ENCODE measurements at regions not wholly inside any gene's neighbourhood (a gene's known extent, or its start where the extent isn't known, plus 50 kb on each side); places are given as distances from the start of the nearest gene placed in this dataset.

DNA sequence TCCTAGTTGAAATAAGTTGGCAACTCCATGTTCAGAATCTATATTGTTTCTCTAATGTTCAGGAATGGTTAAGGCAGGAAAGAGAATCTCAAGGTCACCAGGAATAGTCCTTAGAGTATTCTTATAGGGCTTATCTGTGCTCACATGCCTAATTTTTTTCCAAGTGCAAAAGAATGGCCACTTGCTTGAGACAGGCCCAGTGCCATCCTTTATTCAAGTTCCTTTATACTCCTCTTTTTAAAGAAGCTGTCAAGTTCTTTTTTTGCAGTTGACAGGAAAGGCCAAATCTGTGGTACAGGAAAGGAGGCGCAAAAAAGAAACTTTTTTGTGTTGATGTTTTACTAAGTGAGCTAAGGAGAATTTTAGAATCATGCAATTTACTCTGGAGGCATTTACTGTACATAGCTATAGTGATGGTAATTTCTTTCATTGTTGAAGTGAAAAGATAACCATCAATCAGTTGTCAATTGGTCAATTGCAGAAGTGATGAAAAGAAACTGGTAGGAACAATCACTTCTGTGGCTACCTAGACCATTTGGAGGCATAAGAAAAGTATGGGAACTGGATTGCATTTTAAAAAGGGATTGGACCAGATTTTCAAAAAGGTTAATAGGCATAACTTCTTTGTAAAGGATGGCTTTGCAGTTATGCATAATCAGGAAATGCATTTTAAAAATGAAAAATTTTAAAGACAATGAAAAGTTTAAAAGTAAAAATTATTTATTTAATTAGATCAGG, 102.5 kb upstream of the SOX2 start:
- TF ChIP-seq, protein P1, sequence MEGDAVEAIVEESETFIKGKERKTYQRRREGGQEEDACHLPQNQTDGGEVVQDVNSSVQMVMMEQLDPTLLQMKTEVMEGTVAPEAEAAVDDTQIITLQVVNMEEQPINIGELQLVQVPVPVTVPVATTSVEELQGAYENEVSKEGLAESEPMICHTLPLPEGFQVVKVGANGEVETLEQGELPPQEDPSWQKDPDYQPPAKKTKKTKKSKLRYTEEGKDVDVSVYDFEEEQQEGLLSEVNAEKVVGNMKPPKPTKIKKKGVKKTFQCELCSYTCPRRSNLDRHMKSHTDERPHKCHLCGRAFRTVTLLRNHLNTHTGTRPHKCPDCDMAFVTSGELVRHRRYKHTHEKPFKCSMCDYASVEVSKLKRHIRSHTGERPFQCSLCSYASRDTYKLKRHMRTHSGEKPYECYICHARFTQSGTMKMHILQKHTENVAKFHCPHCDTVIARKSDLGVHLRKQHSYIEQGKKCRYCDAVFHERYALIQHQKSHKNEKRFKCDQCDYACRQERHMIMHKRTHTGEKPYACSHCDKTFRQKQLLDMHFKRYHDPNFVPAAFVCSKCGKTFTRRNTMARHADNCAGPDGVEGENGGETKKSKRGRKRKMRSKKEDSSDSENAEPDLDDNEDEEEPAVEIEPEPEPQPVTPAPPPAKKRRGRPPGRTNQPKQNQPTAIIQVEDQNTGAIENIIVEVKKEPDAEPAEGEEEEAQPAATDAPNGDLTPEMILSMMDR (conservative IDR thresholded peaks at IDR 0.05; ENCODE audit: low read depth in 2 of 2), result no peak
- no peak for TF ChIP-seq POLR2AphosphoS5 (IDR thresholded peaks at IDR 0.05; ENCODE audit: low read depth)
- TF ChIP-seq JUNB (IDR thresholded peaks at IDR 0.05; ENCODE audit: unreplicated experiment), result no peak
- TF ChIP-seq EZH2 (IDR thresholded peaks at IDR 0.05; ENCODE audit: low read depth, unreplicated experiment), result no peak
- TF ChIP-seq EZH2phosphoT487 (IDR thresholded peaks at IDR 0.05; ENCODE audit: unreplicated experiment), result no peak
- no peak for TF ChIP-seq CREB1 (CRISPR knock-in tag; IDR thresholded peaks at IDR 0.05; ENCODE audit: low read depth)
- TF ChIP-seq, protein P2, sequence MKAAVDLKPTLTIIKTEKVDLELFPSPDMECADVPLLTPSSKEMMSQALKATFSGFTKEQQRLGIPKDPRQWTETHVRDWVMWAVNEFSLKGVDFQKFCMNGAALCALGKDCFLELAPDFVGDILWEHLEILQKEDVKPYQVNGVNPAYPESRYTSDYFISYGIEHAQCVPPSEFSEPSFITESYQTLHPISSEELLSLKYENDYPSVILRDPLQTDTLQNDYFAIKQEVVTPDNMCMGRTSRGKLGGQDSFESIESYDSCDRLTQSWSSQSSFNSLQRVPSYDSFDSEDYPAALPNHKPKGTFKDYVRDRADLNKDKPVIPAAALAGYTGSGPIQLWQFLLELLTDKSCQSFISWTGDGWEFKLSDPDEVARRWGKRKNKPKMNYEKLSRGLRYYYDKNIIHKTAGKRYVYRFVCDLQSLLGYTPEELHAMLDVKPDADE (IDR thresholded peaks at IDR 0.05), result no peak

Data from GM23338 (cell line).